ENCODE measurements at regions not wholly inside any gene's neighbourhood (a gene's known extent, or its start where the extent isn't known, plus 50 kb on each side); places are given as distances from the start of the nearest gene placed in this dataset.

- no peak for DNase-seq
Observed at GRCh38 chr21:41651830-41652229, 115.0 kb downstream of the RIPK4 start.

GRCh38 chr21:41651406-41651805, 115.4 kb downstream of the RIPK4 start:
- DNase-seq = no peak

- DNase-seq = no peak
Observed at GRCh38 chr21:41650526-41651145, 116.2 kb downstream of the RIPK4 start.

- DNase-seq = no peak
Observed at GRCh38 chr21:41648591-41649031, 118.2 kb downstream of the RIPK4 start.

- no peak for DNase-seq
Observed at GRCh38 chr21:41647806-41648561, 118.9 kb downstream of the RIPK4 start.

GRCh38 chr21:41643246-41643966, 123.4 kb downstream of the RIPK4 start:
- DNase-seq = no peak

GRCh38 chr21:41641821-41642701, 124.8 kb downstream of the RIPK4 start:
- no peak for DNase-seq

- DNase-seq = no peak
Observed at GRCh38 chr21:41641510-41641815, 125.4 kb downstream of the RIPK4 start.

- no peak for DNase-seq
Observed at GRCh38 chr21:41640748-41641509, 125.9 kb downstream of the RIPK4 start.

- no peak for DNase-seq
Observed at GRCh38 chr21:41639766-41640165, 127.1 kb downstream of the RIPK4 start.

- DNase-seq = no peak
Observed at GRCh38 chr21:41639336-41639735, 127.5 kb downstream of the RIPK4 start.

GRCh38 chr21:41638201-41638790, 128.6 kb downstream of the RIPK4 start:
- no peak for DNase-seq

GRCh38 chr21:41636636-41637630, 129.0 kb upstream of the TMPRSS2 start:
- DNase-seq = no peak

- no peak for DNase-seq
Observed at GRCh38 chr21:41635874-41636273, 127.9 kb upstream of the TMPRSS2 start.

GRCh38 chr21:41634858-41635257, 126.9 kb upstream of the TMPRSS2 start:
- DNase-seq = no peak

- no peak for DNase-seq
Observed at GRCh38 chr21:41634211-41634694, 126.3 kb upstream of the TMPRSS2 start.

- DNase-seq = no peak
Observed at GRCh38 chr21:41633627-41634026, 125.7 kb upstream of the TMPRSS2 start.

GRCh38 chr21:41632748-41633475, 125.0 kb upstream of the TMPRSS2 start:
- no peak for DNase-seq

GRCh38 chr21:41631564-41632461, 123.9 kb upstream of the TMPRSS2 start:
- DNase-seq = no peak
